Sigmoid colon (tissue), 4 donors: ENCODE measurements at regions not wholly inside any gene's neighbourhood (a gene's known extent, or its start where the extent isn't known, plus 50 kb on each side); places are given as distances from the start of the nearest gene placed in this dataset.

Experiments used
- EP300 ChIP-seq, 4 donors: sonication (generic); formaldehyde crosslinking; IDR thresholded peaks; one replicate each; pipeline ENCODE4 v1.6.1; 2017; ENCODE audit warnings: antibody characterized with exemption in 4 of 4
- POLR2AphosphoS5 ChIP-seq, 4 donors: sonication (generic); formaldehyde crosslinking; IDR thresholded peaks; one replicate each; pipeline ENCODE4 v1.6.1; 2017; ENCODE audit warnings: antibody characterized with exemption in 4 of 4
- TF ChIP-seq, protein P1 (sequence below), 4 experiments: fragments of 450-650 bp in 3 of 4; fragments of 200-600 bp in 1 of 4; IDR thresholded peaks; one replicate each; pipeline ENCODE4 v1.5.1; 2016 to 2019; ENCODE audit warnings: antibody characterized with exemption in 4 of 4, mild to moderate bottlenecking in 3 of 4, moderate library complexity in 2 of 4

DNA sequence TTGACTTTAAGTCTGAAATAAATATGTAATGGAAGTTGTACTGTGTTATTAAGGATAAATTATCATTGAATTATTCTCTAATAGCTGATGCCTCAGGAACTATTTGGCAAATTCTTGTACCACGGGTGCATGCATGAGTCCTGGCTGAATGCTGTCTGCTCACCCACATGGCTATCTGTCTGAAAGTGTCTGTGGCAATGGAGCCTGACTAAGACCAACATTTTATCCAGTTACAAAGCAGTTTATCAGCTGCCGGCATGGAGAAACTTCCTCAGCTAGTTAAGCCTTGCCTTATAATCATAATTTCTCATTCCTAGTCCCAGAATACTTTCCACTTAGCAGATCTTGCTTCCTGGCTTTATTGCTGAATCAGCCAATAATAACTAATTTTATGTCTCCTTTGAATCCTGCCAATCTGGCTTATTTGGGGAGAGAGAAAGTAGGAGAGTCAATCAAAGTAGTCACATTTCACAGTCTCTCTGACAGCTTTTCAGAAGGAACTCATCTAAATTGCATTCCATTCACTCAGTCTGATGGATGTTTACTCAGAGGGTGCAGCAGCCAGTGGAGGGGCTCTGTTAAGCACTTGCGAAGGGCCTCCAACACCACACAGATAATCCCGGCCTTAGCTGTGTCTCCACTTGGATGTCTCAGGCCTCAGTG is 280.6 kb upstream of the CLEC14A start:
- TF ChIP-seq, protein P1, sequence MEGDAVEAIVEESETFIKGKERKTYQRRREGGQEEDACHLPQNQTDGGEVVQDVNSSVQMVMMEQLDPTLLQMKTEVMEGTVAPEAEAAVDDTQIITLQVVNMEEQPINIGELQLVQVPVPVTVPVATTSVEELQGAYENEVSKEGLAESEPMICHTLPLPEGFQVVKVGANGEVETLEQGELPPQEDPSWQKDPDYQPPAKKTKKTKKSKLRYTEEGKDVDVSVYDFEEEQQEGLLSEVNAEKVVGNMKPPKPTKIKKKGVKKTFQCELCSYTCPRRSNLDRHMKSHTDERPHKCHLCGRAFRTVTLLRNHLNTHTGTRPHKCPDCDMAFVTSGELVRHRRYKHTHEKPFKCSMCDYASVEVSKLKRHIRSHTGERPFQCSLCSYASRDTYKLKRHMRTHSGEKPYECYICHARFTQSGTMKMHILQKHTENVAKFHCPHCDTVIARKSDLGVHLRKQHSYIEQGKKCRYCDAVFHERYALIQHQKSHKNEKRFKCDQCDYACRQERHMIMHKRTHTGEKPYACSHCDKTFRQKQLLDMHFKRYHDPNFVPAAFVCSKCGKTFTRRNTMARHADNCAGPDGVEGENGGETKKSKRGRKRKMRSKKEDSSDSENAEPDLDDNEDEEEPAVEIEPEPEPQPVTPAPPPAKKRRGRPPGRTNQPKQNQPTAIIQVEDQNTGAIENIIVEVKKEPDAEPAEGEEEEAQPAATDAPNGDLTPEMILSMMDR (IDR thresholded peaks at IDR 0.05) = no peak
- TF ChIP-seq EP300 (IDR thresholded peaks at IDR 0.05) (no peak), POLR2AphosphoS5 (IDR thresholded peaks at IDR 0.05) (no peak)
